ENCODE measurements at regions not wholly inside any gene's neighbourhood (a gene's known extent, or its start where the extent isn't known, plus 50 kb on each side); places are given as distances from the start of the nearest gene placed in this dataset.
A peak's percentile ranks its signal among the peaks of the same experiment; 100 is the strongest.
"Not testable (repeated sequence)": the region's sequence is repeated elsewhere in the genome, so short reads cannot be mapped to it uniquely, and the experiment has no call there.

DNA sequence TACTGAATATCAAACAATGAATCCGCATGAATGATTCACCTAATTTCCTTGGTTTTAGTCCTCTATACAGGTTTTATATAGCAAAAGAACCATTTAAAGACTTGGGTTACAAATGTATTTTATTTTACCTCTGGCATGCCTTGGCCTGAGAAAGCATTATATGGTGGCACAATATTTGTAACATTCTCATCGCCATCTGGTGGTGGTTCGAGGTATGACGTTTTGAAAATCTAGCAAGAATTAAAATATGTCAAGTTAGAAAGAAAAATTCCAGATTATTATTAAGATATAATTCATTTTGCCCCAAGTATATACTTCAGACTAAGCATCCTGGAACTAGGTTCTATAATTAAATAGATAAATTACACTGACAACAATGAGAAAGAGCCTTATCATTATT is 445.9 kb downstream of the ZNF33B start:
- CTCF ChIA-PET; H3K9ac ChIP-seq (replicated peaks; ENCODE audit: extremely low read depth, insufficient read depth, low read length); POLR2A ChIA-PET; dilution Hi-C loops (cut with MboI; ENCODE audit: extremely low pct_ligation_motif_present, low sequenced_read_pairs); H3K27ac ChIP-seq (ENCODE audit: insufficient read depth, low read depth, low read length); H3K9me1 ChIP-seq (replicated peaks; ENCODE audit: control insufficient read depth, extremely low read depth, insufficient read depth, low read length); H3K27me3 ChIP-seq (ENCODE audit: control insufficient read depth in 2 of 2, insufficient read depth in 2 of 2, low read length in 2 of 2); H3K4me1 ChIP-seq (ENCODE audit: control insufficient read depth, extremely low read depth, insufficient read depth, low read length); H3K9me3 ChIP-seq (replicated peaks; ENCODE audit: control insufficient read depth, insufficient read depth, low read length); H3K36me3 ChIP-seq (ENCODE audit: control insufficient read depth in 2 of 2, extremely low read depth in 1 of 2, insufficient read depth in 2 of 2, low read length in 2 of 2); H3K4me3 ChIP-seq (replicated peaks in 1 of 3; ENCODE audit: insufficient read depth in 1 of 3, low read depth in 1 of 3, low read length in 3 of 3); H2AFZ ChIP-seq (ENCODE audit: low read depth, low read length); H3K4me2 ChIP-seq (ENCODE audit: insufficient read depth, low read length); H4K20me1 ChIP-seq (replicated peaks; ENCODE audit: control insufficient read depth, extremely low read depth, insufficient read depth, low read length); intact Hi-C loops (cut with micrococcal nuclease); DNase-seq (ENCODE audit: low read depth, low spot score); FAIRE-seq; H3K79me2 ChIP-seq (ENCODE audit: control insufficient read depth, insufficient read depth, low read length); BruUV-seq (replicated peaks): not testable (repeated sequence)
- TF ChIP-seq, protein P1, sequence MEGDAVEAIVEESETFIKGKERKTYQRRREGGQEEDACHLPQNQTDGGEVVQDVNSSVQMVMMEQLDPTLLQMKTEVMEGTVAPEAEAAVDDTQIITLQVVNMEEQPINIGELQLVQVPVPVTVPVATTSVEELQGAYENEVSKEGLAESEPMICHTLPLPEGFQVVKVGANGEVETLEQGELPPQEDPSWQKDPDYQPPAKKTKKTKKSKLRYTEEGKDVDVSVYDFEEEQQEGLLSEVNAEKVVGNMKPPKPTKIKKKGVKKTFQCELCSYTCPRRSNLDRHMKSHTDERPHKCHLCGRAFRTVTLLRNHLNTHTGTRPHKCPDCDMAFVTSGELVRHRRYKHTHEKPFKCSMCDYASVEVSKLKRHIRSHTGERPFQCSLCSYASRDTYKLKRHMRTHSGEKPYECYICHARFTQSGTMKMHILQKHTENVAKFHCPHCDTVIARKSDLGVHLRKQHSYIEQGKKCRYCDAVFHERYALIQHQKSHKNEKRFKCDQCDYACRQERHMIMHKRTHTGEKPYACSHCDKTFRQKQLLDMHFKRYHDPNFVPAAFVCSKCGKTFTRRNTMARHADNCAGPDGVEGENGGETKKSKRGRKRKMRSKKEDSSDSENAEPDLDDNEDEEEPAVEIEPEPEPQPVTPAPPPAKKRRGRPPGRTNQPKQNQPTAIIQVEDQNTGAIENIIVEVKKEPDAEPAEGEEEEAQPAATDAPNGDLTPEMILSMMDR (IDR thresholded peaks at IDR 0.05; ENCODE audit: extremely low read depth in 1 of 2, insufficient read depth in 1 of 2, low read depth in 1 of 2, low read length in 2 of 2), result peak in 1 of 2 donors; percentile 27

DNA sequence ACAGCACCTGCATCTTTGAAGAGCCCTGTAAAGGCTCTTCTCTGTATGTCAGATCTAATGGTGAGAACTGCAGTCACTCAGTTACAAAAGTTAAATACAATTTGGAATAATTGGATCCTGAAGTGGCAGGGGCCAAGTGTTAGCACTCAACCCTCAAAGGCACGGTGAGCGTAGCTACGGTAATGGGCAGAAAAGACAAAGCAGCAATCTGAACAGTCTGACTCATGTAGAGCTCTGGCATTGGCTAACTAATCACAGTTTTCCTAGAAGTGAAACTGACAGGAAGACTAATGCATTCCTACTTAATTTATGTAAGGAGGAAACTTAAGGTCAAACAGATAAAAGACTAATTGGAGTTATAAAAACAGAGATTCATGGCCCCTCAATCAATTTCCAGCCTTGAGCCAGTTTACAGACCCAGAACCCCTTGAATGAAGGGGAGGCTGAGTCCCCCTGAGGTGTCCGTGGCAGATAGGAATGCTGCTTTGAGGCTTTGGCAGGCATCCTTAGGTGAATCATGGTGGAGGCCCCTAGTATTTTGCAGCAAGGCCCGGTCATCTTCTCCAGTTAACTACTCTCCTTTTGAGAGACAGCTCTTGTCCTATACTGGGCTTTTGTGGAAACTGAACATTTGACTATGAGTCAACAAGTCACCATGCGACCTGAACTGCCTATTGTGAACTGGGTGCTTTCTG is 450.7 kb downstream of the ZNF33B start:
- H3K9me3 ChIP-seq (replicated peaks; ENCODE audit: control insufficient read depth, insufficient read depth, low read length); H3K9ac ChIP-seq (replicated peaks; ENCODE audit: extremely low read depth, insufficient read depth, low read length); H3K27ac ChIP-seq (ENCODE audit: insufficient read depth, low read depth, low read length); FAIRE-seq; dilution Hi-C loops (cut with MboI; ENCODE audit: extremely low pct_ligation_motif_present, low sequenced_read_pairs); intact Hi-C loops (cut with micrococcal nuclease); H3K4me1 ChIP-seq (ENCODE audit: control insufficient read depth, extremely low read depth, insufficient read depth, low read length); H3K36me3 ChIP-seq (ENCODE audit: control insufficient read depth in 2 of 2, extremely low read depth in 1 of 2, insufficient read depth in 2 of 2, low read length in 2 of 2); H3K4me2 ChIP-seq (ENCODE audit: insufficient read depth, low read length); H3K9me1 ChIP-seq (replicated peaks; ENCODE audit: control insufficient read depth, extremely low read depth, insufficient read depth, low read length); H3K79me2 ChIP-seq (ENCODE audit: control insufficient read depth, insufficient read depth, low read length); CTCF ChIA-PET; H3K4me3 ChIP-seq (replicated peaks in 1 of 3; ENCODE audit: insufficient read depth in 1 of 3, low read depth in 1 of 3, low read length in 3 of 3); DNase-seq (ENCODE audit: low read depth, low spot score); POLR2A ChIA-PET; H3K27me3 ChIP-seq (ENCODE audit: control insufficient read depth in 2 of 2, insufficient read depth in 2 of 2, low read length in 2 of 2); BruUV-seq (replicated peaks); H2AFZ ChIP-seq (ENCODE audit: low read depth, low read length); H4K20me1 ChIP-seq (replicated peaks; ENCODE audit: control insufficient read depth, extremely low read depth, insufficient read depth, low read length): not testable (repeated sequence)
